HCT116 (cell line): ENCODE measurements at regions not wholly inside any gene's neighbourhood (a gene's known extent, or its start where the extent isn't known, plus 50 kb on each side); places are given as distances from the start of the nearest gene placed in this dataset.

Experiments used
- ATAC-seq: fragments of 200-7000 bp; cut with Tn5 transposase; 2 replicates; pipeline ENCODE4 v1.9.1; 2020; ENCODE audit warnings: mild to moderate bottlenecking, moderate library complexity
- BruUV-seq: library from RNA; stranded (reverse); fragments of 400-500 nt; replicated peaks from 2 replicates; lab custom pipeline; 2021; lab: Mats Ljungman, UMichigan
- CTCF ChIA-PET: fragments of 300-600 bp; sonication (Branson Sonifier 250); formaldehyde crosslinking; loops from one replicate; lab custom pipeline; 2021; ENCODE audit warnings: antibody characterized with exemption; lab: Charles Lee
- POLR2A ChIA-PET: fragments of 300-600, 350-600 bp; sonication (Branson Sonifier 250); formaldehyde crosslinking; loops from one replicate; lab custom pipeline; 2021; ENCODE audit warnings: antibody characterized with exemption; lab: Charles Lee
- RAD21 ChIA-PET, 2 experiments: fragments of 300-600 bp; sonication (Branson Sonifier 250); formaldehyde crosslinking; loops; one replicate each; lab custom pipeline; 2023; ENCODE audit warnings: low total read pairs in 2 of 2; ENCODE audit not compliant: uncharacterized antibody in 2 of 2, unreplicated experiment in 2 of 2, low non-redundant PET in 1 of 2; lab: Charles Lee
- DNase-seq: peaks from one replicate; pipeline ENCODE4 v3.0.0-alpha.2; 2010; ENCODE audit warnings: low read depth, low spot score
- H2AFZ ChIP-seq: fragments of 200-600 bp; shearing (Covaris generic), sonication (generic); 2 replicates; pipeline ENCODE4 v1.6.1; 2017; ENCODE audit warnings: low read depth, mixed run types, mixed read lengths, antibody characterized with exemption, low read length; ENCODE audit not compliant: poor library complexity, severe bottlenecking
- H3K27ac ChIP-seq: 2 replicates; pipeline ENCODE4 v1.5.1; 2012; ENCODE audit warnings: low read depth, low read length
- H3K27me3 ChIP-seq: fragments of 200-600 bp; sonication (generic); 2 replicates; pipeline ENCODE4 v1.6.1; 2016; ENCODE audit warnings: mixed run types, low read length, mixed read lengths; ENCODE audit not compliant: insufficient read depth
- H3K36me3 ChIP-seq, 2 experiments: fragments of 200-500 bp in 1 of 2; fragments of 200-600 bp in 1 of 2; sonication (Bioruptor generic) in 1 of 2; sonication (generic) in 1 of 2; 2 replicates each; pipeline versions ENCODE4 v1.5.1 to v1.6.1; 2014 to 2016; ENCODE audit warnings: low read length in 2 of 2, inconsistent platforms in 1 of 2, mixed read lengths in 1 of 2, mixed run types in 1 of 2; ENCODE audit not compliant: insufficient read depth in 2 of 2, control insufficient read depth in 1 of 2
- H3K4me1 ChIP-seq, 2 experiments: fragments of 200-600 bp in 1 of 2; sonication (generic) in 1 of 2; 2 replicates each; pipeline versions ENCODE4 v1.5.1 to v1.6.1; 2012 to 2017; ENCODE audit warnings: low read length in 2 of 2, inconsistent platforms in 1 of 2, mild to moderate bottlenecking in 1 of 2, mixed read lengths in 1 of 2, mixed run types in 1 of 2, moderate library complexity in 1 of 2; ENCODE audit not compliant: insufficient read depth in 2 of 2, control insufficient read depth in 1 of 2
- H3K4me2 ChIP-seq: fragments of 200-600 bp; sonication (generic); 2 replicates; pipeline ENCODE4 v1.6.1; 2017; ENCODE audit warnings: mixed run types, low read length, mixed read lengths
- H3K4me3 ChIP-seq, 2 experiments: fragments of 200-600 bp in 1 of 2; sonication (generic) in 1 of 2; replicated peaks in 1 of 2; 2 replicates each; pipeline ENCODE4 v1.5.1; 2011 to 2016; ENCODE audit warnings: low read length in 2 of 2, control low read depth in 1 of 2, low read depth in 1 of 2, mild to moderate bottlenecking in 1 of 2, mixed read lengths in 1 of 2, mixed run types in 1 of 2
- H3K79me2 ChIP-seq: fragments of 200-600 bp; sonication (generic); 2 replicates; pipeline ENCODE4 v1.6.1; 2017; ENCODE audit warnings: mild to moderate bottlenecking, mixed run types, low read length, moderate library complexity, mixed read lengths; ENCODE audit not compliant: insufficient read depth
- H3K9ac ChIP-seq: fragments of 200-600 bp; sonication (generic); 2 replicates; pipeline ENCODE4 v1.6.1; 2016; ENCODE audit warnings: low read length, mixed read lengths
- H3K9me2 ChIP-seq: fragments of 200-600 bp; sonication (generic), shearing (Covaris generic); 2 replicates; pipeline ENCODE4 v1.6.1; 2017; ENCODE audit warnings: mixed run types, mild to moderate bottlenecking, moderate library complexity; ENCODE audit not compliant: insufficient read depth
- H3K9me3 ChIP-seq, 2 experiments: fragments of 200-500 bp in 1 of 2; fragments of 200-600 bp in 1 of 2; sonication (Bioruptor generic) in 1 of 2; sonication (generic) in 1 of 2; 2 replicates each; pipeline ENCODE4 v1.6.1; 2014 to 2017; ENCODE audit warnings: low read length in 2 of 2, mixed read lengths in 2 of 2, inconsistent platforms in 1 of 2, low read depth in 1 of 2, mild to moderate bottlenecking in 1 of 2, mixed run types in 1 of 2, moderate library complexity in 1 of 2; ENCODE audit not compliant: control insufficient read depth in 1 of 2, insufficient read depth in 1 of 2
- H4K20me1 ChIP-seq: fragments of 200-600 bp; sonication (generic), shearing (Covaris generic); 2 replicates; pipeline ENCODE4 v1.6.1; 2017; ENCODE audit warnings: mixed run types, mild to moderate bottlenecking, moderate library complexity; ENCODE audit not compliant: insufficient read depth
- ATF3 ChIP-seq: IDR thresholded peaks from 2 replicates; pipeline ENCODE4 v1.6.1; 2012
- CBX3 ChIP-seq: IDR thresholded peaks from 2 replicates; pipeline ENCODE4 v1.6.1; 2012; ENCODE audit warnings: low read depth
- CEBPB ChIP-seq: IDR thresholded peaks from 2 replicates; pipeline ENCODE4 v1.6.1; 2012; ENCODE audit warnings: low read depth
- EGR1 ChIP-seq: IDR thresholded peaks from 2 replicates; pipeline ENCODE4 v1.6.1; 2012; ENCODE audit warnings: low read depth
- EZH2 ChIP-seq: fragments of 200-600 bp; sonication (generic); IDR thresholded peaks from 2 replicates; pipeline ENCODE4 v1.6.1; 2017; ENCODE audit warnings: antibody characterized with exemption, mixed run types
- JUND ChIP-seq: IDR thresholded peaks from 2 replicates; pipeline ENCODE4 v1.6.1; 2012
- SIN3A ChIP-seq: IDR thresholded peaks from 2 replicates; pipeline ENCODE4 v1.6.1; 2012; ENCODE audit warnings: low read depth
- SRF ChIP-seq: IDR thresholded peaks from 2 replicates; pipeline ENCODE4 v1.6.1; 2012; ENCODE audit warnings: low read depth
- ZBTB33 ChIP-seq: IDR thresholded peaks from 2 replicates; pipeline ENCODE4 v1.6.1; 2011; ENCODE audit warnings: mild to moderate bottlenecking, low read length, moderate library complexity; ENCODE audit not compliant: insufficient replicate concordance; ENCODE audit errors: extremely low read depth
- ZNF274 ChIP-seq: fragments of 200-500 bp; sonication (Bioruptor generic); IDR thresholded peaks from 2 replicates; pipeline ENCODE4 v1.6.1; 2014; ENCODE audit warnings: mild to moderate bottlenecking, low read depth, low read length, inconsistent platforms
- intact Hi-C: fragments of 100-400 bp; cut with micrococcal nuclease; formaldehyde crosslinking; loops from 2 replicates; pipeline ENCODE4 v1.10.0; 2022
- TF ChIP-seq, protein P1 (sequence below), 3 experiments: fragments of 200-600 bp in 1 of 3; sonication (generic) in 1 of 3; IDR thresholded peaks in 2 of 3; conservative IDR thresholded peaks in 1 of 3; 2 replicates each; pipeline ENCODE4 v1.5.1; 2012 to 2017; ENCODE audit warnings: low read depth in 2 of 3, low read length in 2 of 3, antibody characterized with exemption in 1 of 3, borderline replicate concordance in 1 of 3, control low read depth in 1 of 3, mild to moderate bottlenecking in 1 of 3, mixed read lengths in 1 of 3, mixed run types in 1 of 3, moderate library complexity in 1 of 3; ENCODE audit not compliant: insufficient read depth in 1 of 3

GRCh38 chr12:75833268-75833667 lies 198.3 kb downstream of the PHLDA1 start:
- Histone ChIP-seq H3K9me2 (no peaks in the 10 kb centered on the region), H3K79me2 (no peaks in the 10 kb centered on the region), H4K20me1 (no peaks in the 10 kb centered on the region), H3K9ac (no peak overlapping the region), H3K9me3 (no peaks in the 10 kb centered on the region), H3K4me2 (no peak overlapping the region), H3K4me1 (peaks cover 14 to 17% of the 10 kb centered on the region in 2 experiments), H3K27me3 (no peaks in the 10 kb centered on the region), H3K36me3 (no peaks in the 10 kb centered on the region), H3K4me3 (no peak overlapping the region), H3K27ac (no peak overlapping the region), H2AFZ (no peak overlapping the region)
- no TSS peak for BruUV-seq
- ATAC-seq (no peak), DNase-seq (no peak)
- ChIA-PET POLR2A (no interaction called here), CTCF (no interaction called here), RAD21 (no interaction called here)
- intact Hi-C loops: no loop called here
- no peak for TF ChIP-seq ATF3
- TF ChIP-seq JUND: no peak

- DNase-seq (no peak), ATAC-seq (no peak)
- Histone ChIP-seq H3K4me2 (no peak overlapping the region), H3K9me3 (no peaks in the 10 kb centered on the region), H4K20me1 (no peaks in the 10 kb centered on the region), H3K27ac (no peak overlapping the region; the same call in 1 of the 2 replicates), H2AFZ (no peak overlapping the region), H3K4me3 (no peak overlapping the region), H3K9ac (no peak overlapping the region), H3K4me1 (peaks cover 21 to 30% of the 10 kb centered on the region in 2 experiments), H3K9me2 (no peaks in the 10 kb centered on the region), H3K79me2 (no peaks in the 10 kb centered on the region), H3K36me3 (no peaks in the 10 kb centered on the region), H3K27me3 (no peaks in the 10 kb centered on the region)
- RAD21 ChIA-PET: no interaction called here
- CTCF ChIA-PET: no interaction called here
- POLR2A ChIA-PET: no interaction called here
- TF ChIP-seq EZH2: no peak
- TF ChIP-seq SIN3A: no peak
- TF ChIP-seq EGR1: no peak
- no peak for TF ChIP-seq ZBTB33
- TF ChIP-seq CBX3: no peak
- TF ChIP-seq ZNF274: no peak
- no peak for TF ChIP-seq SRF
- TF ChIP-seq CEBPB: no peak
- TF ChIP-seq, protein P1, sequence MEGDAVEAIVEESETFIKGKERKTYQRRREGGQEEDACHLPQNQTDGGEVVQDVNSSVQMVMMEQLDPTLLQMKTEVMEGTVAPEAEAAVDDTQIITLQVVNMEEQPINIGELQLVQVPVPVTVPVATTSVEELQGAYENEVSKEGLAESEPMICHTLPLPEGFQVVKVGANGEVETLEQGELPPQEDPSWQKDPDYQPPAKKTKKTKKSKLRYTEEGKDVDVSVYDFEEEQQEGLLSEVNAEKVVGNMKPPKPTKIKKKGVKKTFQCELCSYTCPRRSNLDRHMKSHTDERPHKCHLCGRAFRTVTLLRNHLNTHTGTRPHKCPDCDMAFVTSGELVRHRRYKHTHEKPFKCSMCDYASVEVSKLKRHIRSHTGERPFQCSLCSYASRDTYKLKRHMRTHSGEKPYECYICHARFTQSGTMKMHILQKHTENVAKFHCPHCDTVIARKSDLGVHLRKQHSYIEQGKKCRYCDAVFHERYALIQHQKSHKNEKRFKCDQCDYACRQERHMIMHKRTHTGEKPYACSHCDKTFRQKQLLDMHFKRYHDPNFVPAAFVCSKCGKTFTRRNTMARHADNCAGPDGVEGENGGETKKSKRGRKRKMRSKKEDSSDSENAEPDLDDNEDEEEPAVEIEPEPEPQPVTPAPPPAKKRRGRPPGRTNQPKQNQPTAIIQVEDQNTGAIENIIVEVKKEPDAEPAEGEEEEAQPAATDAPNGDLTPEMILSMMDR (IDR thresholded peaks at IDR 0.05 in 2 of 3, conservative IDR thresholded peaks at IDR 0.05 in 1 of 3; ENCODE audit: borderline replicate concordance in 1 of 3, insufficient read depth in 1 of 3, low read depth in 2 of 3, low read length in 2 of 3): no peak
- intact Hi-C loops: no loop called here
- no TSS peak for BruUV-seq
Observed at GRCh38 chr12:75831402-75831801, 200.2 kb downstream of the PHLDA1 start.
